H1 (cell line): ENCODE measurements at regions not wholly inside any gene's neighbourhood (a gene's known extent, or its start where the extent isn't known, plus 50 kb on each side); places are given as distances from the start of the nearest gene placed in this dataset.

Experiments
- CTCF ChIA-PET: fragments of 300-600 bp; sonication (Branson Sonifier 250); formaldehyde crosslinking; loops from one replicate; lab custom pipeline; 2021; ENCODE audit not compliant: partially characterized antibody; lab: Charles Lee
- POLR2A ChIA-PET: fragments of 300-600 bp; sonication (Branson Sonifier 250); formaldehyde crosslinking; loops from one replicate; lab custom pipeline; 2021; ENCODE audit warnings: inconsistent platforms; ENCODE audit not compliant: partially characterized antibody; lab: Charles Lee
- DNase-seq, 2 experiments: peaks; one replicate each; pipeline versions ENCODE4 v3.0.0 to v3.0.0-alpha.2; 2010 to 2022; ENCODE audit warnings: low spot score in 2 of 2, low read depth in 1 of 2, mixed read lengths in 1 of 2
- FAIRE-seq: peaks from 2 replicates; lab custom pipeline; 2011; peaks lifted over from hg19 to GRCh38; lab: Jason Lieb, UNC
- H2AFZ ChIP-seq: 2 replicates; pipeline ENCODE4 v1.8.1; 2012; ENCODE audit warnings: low read length, inconsistent platforms
- H2AK5ac ChIP-seq: 2 replicates; pipeline ENCODE4 v1.6.1; 2013; ENCODE audit warnings: low read depth, low read length
- H2BK120ac ChIP-seq: replicated peaks from 2 replicates; pipeline ENCODE3; 2013; ENCODE audit warnings: low read depth, low read length, inconsistent platforms
- H2BK12ac ChIP-seq: 2 replicates; pipeline ENCODE4 v1.6.1; 2013; ENCODE audit warnings: low read depth, low read length
- H2BK15ac ChIP-seq: 2 replicates; pipeline ENCODE4 v1.6.1; 2013; ENCODE audit warnings: low read length
- H2BK20ac ChIP-seq: 2 replicates; pipeline ENCODE4 v1.6.1; 2013; ENCODE audit warnings: low read length
- H2BK5ac ChIP-seq: 2 replicates; pipeline ENCODE4 v1.6.1; 2013; ENCODE audit warnings: low read depth, low read length
- H3K14ac ChIP-seq: 2 replicates; pipeline ENCODE4 v1.6.1; 2013; ENCODE audit warnings: inconsistent platforms; ENCODE audit not compliant: insufficient read length
- H3K18ac ChIP-seq: 2 replicates; pipeline ENCODE4 v1.6.1; 2013; ENCODE audit warnings: low read length; ENCODE audit errors: extremely low read depth
- H3K23ac ChIP-seq: 2 replicates; pipeline ENCODE4 v1.6.1; 2013; ENCODE audit warnings: inconsistent platforms; ENCODE audit not compliant: insufficient read length
- H3K23me2 ChIP-seq: 2 replicates; pipeline ENCODE4 v1.6.1; 2013; ENCODE audit warnings: low read depth, low read length
- H3K27ac ChIP-seq: 2 replicates; pipeline ENCODE4 v1.6.1; 2011; ENCODE audit warnings: low read depth, low read length, inconsistent platforms
- H3K27me3 ChIP-seq, 4 experiments: replicated peaks in 1 of 4; 1 replicate in 1 of 4; 2 replicates in 3 of 4; pipeline versions ENCODE4 v1.6.1 to v1.8.1; 2011 to 2013; ENCODE audit warnings: low read length in 3 of 4, mild to moderate bottlenecking in 3 of 4, inconsistent platforms in 2 of 4, mixed read lengths in 2 of 4, moderate library complexity in 1 of 4; ENCODE audit not compliant: control insufficient read depth in 3 of 4, insufficient read depth in 3 of 4; ENCODE audit errors: extremely low read depth in 1 of 4
- H3K36me3 ChIP-seq, 4 experiments: 2 replicates each; pipeline versions ENCODE4 v1.6.1 to v1.8.1; 2011 to 2013; ENCODE audit warnings: mild to moderate bottlenecking in 4 of 4, low read length in 3 of 4, moderate library complexity in 2 of 4, control low read depth in 1 of 4, inconsistent platforms in 1 of 4; ENCODE audit not compliant: insufficient read depth in 4 of 4, control insufficient read depth in 2 of 4
- H3K4ac ChIP-seq: replicated peaks from 2 replicates; pipeline ENCODE3; 2013; ENCODE audit warnings: low read length, low read depth, mixed read lengths, inconsistent platforms; ENCODE audit not compliant: insufficient read length
- H3K4me1 ChIP-seq, 4 experiments: replicated peaks in 1 of 4; 1 replicate in 1 of 4; 2 replicates in 3 of 4; pipeline versions ENCODE4 v1.6.1 to v1.8.1; 2011 to 2013; ENCODE audit warnings: low read length in 3 of 4, inconsistent platforms in 2 of 4, mixed read lengths in 1 of 4; ENCODE audit not compliant: insufficient read depth in 4 of 4, control insufficient read depth in 3 of 4
- H3K4me2 ChIP-seq, 2 experiments: 2 replicates each; pipeline versions ENCODE4 v1.6.1 to v1.8.1; 2011 to 2013; ENCODE audit warnings: low read depth in 2 of 2, low read length in 2 of 2, control low read depth in 1 of 2, inconsistent platforms in 1 of 2, mild to moderate bottlenecking in 1 of 2; ENCODE audit not compliant: insufficient read depth in 1 of 2
- H3K4me3 ChIP-seq, 4 experiments: fragments of 200-600, 300-600 bp in 1 of 4; sonication (generic), shearing (Covaris generic), sonication (Bioruptor Twin) in 1 of 4; 2 replicates each; pipeline versions ENCODE4 v1.5.1 to v1.8.1; 2011 to 2016; ENCODE audit warnings: low read length in 4 of 4, low read depth in 3 of 4, control low read depth in 2 of 4, inconsistent platforms in 2 of 4, mild to moderate bottlenecking in 2 of 4, mixed read lengths in 1 of 4, moderate library complexity in 1 of 4; ENCODE audit not compliant: insufficient read depth in 2 of 4; ENCODE audit errors: extremely low read depth in 1 of 4
- H3K56ac ChIP-seq: replicated peaks from 2 replicates; pipeline ENCODE3; 2013; ENCODE audit warnings: low read depth, mild to moderate bottlenecking, mixed read lengths, low read length, inconsistent platforms; ENCODE audit not compliant: insufficient read length
- H3K79me1 ChIP-seq: 2 replicates; pipeline ENCODE4 v1.6.1; 2013; ENCODE audit warnings: low read depth, low read length, control low read depth
- H3K79me2 ChIP-seq, 2 experiments: 2 replicates each; pipeline versions ENCODE4 v1.6.1 to v1.8.1; 2012 to 2013; ENCODE audit warnings: low read length in 2 of 2, mild to moderate bottlenecking in 2 of 2, inconsistent platforms in 1 of 2; ENCODE audit not compliant: insufficient read depth in 2 of 2, control insufficient read depth in 1 of 2
- H3K9ac ChIP-seq, 4 experiments: replicated peaks in 1 of 4; 1 replicate in 1 of 4; 2 replicates in 3 of 4; pipeline versions ENCODE4 v1.6.1 to v1.8.1; 2011 to 2013; ENCODE audit warnings: low read depth in 3 of 4, low read length in 3 of 4, control low read depth in 2 of 4, mild to moderate bottlenecking in 2 of 4, moderate library complexity in 2 of 4, inconsistent platforms in 1 of 4; ENCODE audit errors: extremely low read depth in 1 of 4
- H3K9me3 ChIP-seq, 2 experiments: 2 replicates each; pipeline versions ENCODE4 v1.6.1 to v1.8.1; 2012 to 2013; ENCODE audit warnings: mild to moderate bottlenecking in 2 of 2, moderate library complexity in 2 of 2, control low read depth in 1 of 2, inconsistent platforms in 1 of 2, low read depth in 1 of 2, low read length in 1 of 2, mixed read lengths in 1 of 2; ENCODE audit not compliant: insufficient read depth in 2 of 2
- H4K20me1 ChIP-seq, 2 experiments: replicated peaks in 1 of 2; 2 replicates each; pipeline versions ENCODE3 to v1.8.1; 2011 to 2013; ENCODE audit warnings: inconsistent platforms in 2 of 2, low read length in 2 of 2, mild to moderate bottlenecking in 1 of 2; ENCODE audit not compliant: insufficient read depth in 2 of 2, control insufficient read depth in 1 of 2
- H4K5ac ChIP-seq: 2 replicates; pipeline ENCODE4 v1.6.1; 2013; ENCODE audit warnings: low read length, low read depth, mixed read lengths, inconsistent platforms; ENCODE audit not compliant: insufficient read length
- H4K8ac ChIP-seq: 2 replicates; pipeline ENCODE4 v1.8.0; 2013; ENCODE audit warnings: mild to moderate bottlenecking, moderate library complexity, low read length, inconsistent platforms; ENCODE audit not compliant: insufficient read depth; ENCODE audit errors: extremely low read depth
- H4K91ac ChIP-seq: replicated peaks from 2 replicates; pipeline ENCODE3; 2013; ENCODE audit warnings: low read length, mixed read lengths, inconsistent platforms; ENCODE audit not compliant: insufficient read length
- GTF2F1 ChIP-seq: IDR thresholded peaks from 2 replicates; pipeline ENCODE4 v1.6.1; 2012; ENCODE audit warnings: low read depth, low read length, improper control_type of control experiment, borderline replicate concordance
- WGBS, 2 experiments: shearing (Covaris generic) in 1 of 2; methylation state at CpG; one replicate each; pipeline versions ENCODE4 v1.1.6 to v1.1.7; 2013 to 2015; ENCODE audit warnings: low lambda C conversion rate in 2 of 2, mixed read lengths in 2 of 2, inconsistent platforms in 1 of 2, low coverage in 1 of 2, missing lambda C conversion rate in 1 of 2; ENCODE audit not compliant: insufficient replicate concordance in 2 of 2, insufficient coverage in 1 of 2, insufficient read length in 1 of 2; ENCODE audit errors: extremely low coverage in 1 of 2, missing lambda C conversion rate in 1 of 2; 5-methylcytosine and 5-hydroxymethylcytosine counted together

GRCh38 chr2:129483366-129483765 lies 496.1 kb upstream of the RAB6C start:
- Histone ChIP-seq H4K20me1 (no peaks in the 10 kb centered on the region), H3K18ac (no peak overlapping the region), H2AFZ (no peak overlapping the region), H3K23me2 (no peaks in the 10 kb centered on the region), H4K91ac (no peak overlapping the region), H2BK15ac (no peak overlapping the region), H3K4ac (no peak overlapping the region), H2AK5ac (no peak overlapping the region), H4K8ac (no peak overlapping the region), H3K36me3 (no peaks in the 10 kb centered on the region), H3K56ac (no peak overlapping the region), H3K9me3 (0 out of 4 replicates have a peak, but pooled peaks cover 0 to 2% of the 10 kb centered on the region in 2 experiments), H3K14ac (no peak overlapping the region), H2BK12ac (no peak overlapping the region), H2BK5ac (no peak overlapping the region), H3K23ac (no peak overlapping the region), H3K4me1 (peaks cover 0 to 8% (median 1%) of the 10 kb centered on the region in 4 experiments; a peak in 2 of 7 replicates), H2BK120ac (no peak overlapping the region), H3K79me2 (no peaks in the 10 kb centered on the region), H4K5ac (no peak overlapping the region), H3K4me2 (no peak overlapping the region), H2BK20ac (no peak overlapping the region), H3K4me3 (no peak overlapping the region), H3K79me1 (no peaks in the 10 kb centered on the region), H3K27ac (no peak overlapping the region), H3K27me3 (no peaks in the 10 kb centered on the region), H3K9ac (no peak overlapping the region)
- ChIA-PET POLR2A (no interaction called here), CTCF (no interaction called here)
- TF ChIP-seq GTF2F1, result no peak
- WGBS, 2 experiments, result 94% methylated on average over 4 of the region's 4 CpGs; no CpG with 5 or more reads in 1 of the 2 experiments
- DNase-seq (peak in 1 of 2 experiments; percentile 4), FAIRE-seq (no peak)
